ENCODE measurements at regions not wholly inside any gene's neighbourhood (a gene's known extent, or its start where the extent isn't known, plus 50 kb on each side); places are given as distances from the start of the nearest gene placed in this dataset.

DNA sequence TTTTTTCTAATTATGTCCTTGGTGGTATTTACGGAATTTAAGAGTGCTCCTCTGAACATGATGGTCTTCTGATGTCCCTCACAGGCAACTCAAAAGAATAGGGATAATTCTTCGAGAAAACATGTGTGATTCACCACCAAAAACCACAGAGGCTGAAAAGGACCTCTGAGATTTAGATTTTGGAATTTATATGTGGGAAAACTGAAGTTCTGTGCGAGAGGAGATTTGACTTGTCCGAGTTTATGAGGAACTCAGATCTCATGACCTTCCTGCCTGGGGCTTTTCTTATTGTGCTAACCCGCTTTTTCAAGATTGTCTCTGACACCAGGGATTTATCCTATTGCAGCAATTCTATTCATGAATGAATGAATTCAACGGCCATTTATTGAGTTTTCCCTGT is 142.4 kb downstream of the FAM43A start:
- Histone ChIP-seq H3K27me3 (ENCODE audit: insufficient read depth, insufficient read length) (no peaks in the 10 kb centered on the region), H3K9ac (ENCODE audit: insufficient read length, low read depth) (no peak overlapping the region), H3K4me1 (ENCODE audit: insufficient read depth, insufficient read length) (no peaks in the 10 kb centered on the region), H3K4me3 (ENCODE audit: insufficient read length, low read depth) (no peak overlapping the region), H3K9me3 (ENCODE audit: insufficient read depth, low read length) (peaks cover 6% of the 10 kb centered on the region; the same call in 1 of the 2 replicates), H3K36me3 (ENCODE audit: insufficient read depth, insufficient read length, low read length) (no peaks in the 10 kb centered on the region)
- TF ChIP-seq YY1 (IDR thresholded peaks at IDR 0.05; ENCODE audit: insufficient read depth, insufficient read length) (no peak), SUZ12 (IDR thresholded peaks at IDR 0.05; ENCODE audit: extremely low read depth, insufficient read depth, insufficient read length) (no peak), ZNF274 (IDR thresholded peaks at IDR 0.05; ENCODE audit: low read depth, low read length) (no peak)
- no peak for DNase-seq (ENCODE audit: low read depth, low spot score)

DNA sequence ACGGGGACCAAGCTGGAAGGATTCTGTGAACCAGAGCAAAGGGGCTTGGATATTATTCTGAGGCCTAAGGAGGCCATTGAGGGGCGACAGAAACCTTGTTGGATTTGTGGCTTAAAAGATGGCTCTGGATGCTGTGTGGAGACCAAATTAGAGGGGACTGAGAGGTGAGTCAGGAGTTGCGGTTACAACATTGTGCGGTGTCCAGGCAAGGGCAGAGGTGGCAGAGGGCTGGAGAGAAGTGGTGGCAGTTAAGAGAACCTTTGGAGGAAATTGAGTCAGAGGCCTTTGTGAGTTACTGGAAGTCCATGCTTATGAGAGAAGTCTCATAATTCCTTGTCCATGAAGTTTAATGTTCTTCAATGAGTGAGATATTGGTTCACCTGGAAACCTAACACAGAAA is 143.2 kb downstream of the FAM43A start:
- Histone ChIP-seq H3K36me3 (ENCODE audit: insufficient read depth, insufficient read length, low read length) (no peaks in the 10 kb centered on the region), H3K27me3 (ENCODE audit: insufficient read depth, insufficient read length) (no peaks in the 10 kb centered on the region), H3K4me1 (ENCODE audit: insufficient read depth, insufficient read length) (no peaks in the 10 kb centered on the region), H3K9ac (ENCODE audit: insufficient read length, low read depth) (no peak overlapping the region), H3K4me3 (ENCODE audit: insufficient read length, low read depth) (no peak overlapping the region), H3K9me3 (ENCODE audit: insufficient read depth, low read length) (peaks cover 6% of the 10 kb centered on the region; the same call in 1 of the 2 replicates)
- TF ChIP-seq ZNF274 (IDR thresholded peaks at IDR 0.05; ENCODE audit: low read depth, low read length) (no peak), YY1 (IDR thresholded peaks at IDR 0.05; ENCODE audit: insufficient read depth, insufficient read length) (no peak), SUZ12 (IDR thresholded peaks at IDR 0.05; ENCODE audit: extremely low read depth, insufficient read depth, insufficient read length) (no peak)
- no peak for DNase-seq (ENCODE audit: low read depth, low spot score)

DNA sequence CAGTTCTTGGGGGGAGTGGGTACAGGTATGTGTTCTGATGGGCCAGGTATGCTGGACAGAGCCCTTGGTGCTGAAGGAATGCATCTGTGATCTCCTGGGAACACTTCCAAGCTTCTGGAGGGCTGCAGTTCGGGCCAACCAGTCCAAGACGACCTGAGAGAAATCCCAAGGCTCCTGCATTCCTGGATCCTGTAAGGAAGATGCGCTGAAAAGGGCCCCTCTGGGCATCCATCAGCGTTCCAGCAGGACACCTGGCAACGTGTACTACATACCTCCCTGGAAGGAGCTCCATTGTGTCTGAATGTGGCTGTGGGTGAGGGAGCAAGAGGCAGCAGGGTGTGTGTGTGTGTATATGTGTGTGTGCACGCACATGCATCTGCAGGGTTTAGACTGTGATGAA is 144.7 kb downstream of the FAM43A start:
- H3K9ac ChIP-seq (ENCODE audit: insufficient read length, low read depth), result no peak overlapping the region
- TF ChIP-seq SUZ12 (IDR thresholded peaks at IDR 0.05; ENCODE audit: extremely low read depth, insufficient read depth, insufficient read length), result no peak
- TF ChIP-seq YY1 (IDR thresholded peaks at IDR 0.05; ENCODE audit: insufficient read depth, insufficient read length), result no peak
- no peak for TF ChIP-seq ZNF274 (IDR thresholded peaks at IDR 0.05; ENCODE audit: low read depth, low read length)
- H3K4me1 ChIP-seq (ENCODE audit: insufficient read depth, insufficient read length), result no peaks in the 10 kb centered on the region

DNA sequence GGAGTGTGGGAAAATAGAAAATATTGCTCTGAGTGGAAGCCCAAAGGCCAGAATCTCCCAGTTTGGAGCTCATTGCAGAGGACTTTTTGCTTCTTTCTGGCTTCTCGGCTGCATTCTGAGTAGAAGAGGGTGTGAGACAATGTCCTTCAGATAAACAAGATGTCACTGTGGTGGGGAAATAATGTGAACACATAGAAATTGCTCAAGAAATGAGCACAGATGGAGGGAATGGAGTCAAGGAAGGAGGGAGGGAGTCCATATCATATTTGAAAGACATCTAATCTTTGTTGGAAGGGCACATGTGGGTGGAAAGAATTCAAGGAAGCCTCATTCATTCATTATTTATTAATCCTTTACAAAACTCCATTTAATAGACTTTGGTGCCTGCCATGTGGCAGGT is 145.3 kb downstream of the FAM43A start:
- no peak for TF ChIP-seq SUZ12 (IDR thresholded peaks at IDR 0.05; ENCODE audit: extremely low read depth, insufficient read depth, insufficient read length)
- TF ChIP-seq YY1 (IDR thresholded peaks at IDR 0.05; ENCODE audit: insufficient read depth, insufficient read length), result no peak
- no peak for TF ChIP-seq ZNF274 (IDR thresholded peaks at IDR 0.05; ENCODE audit: low read depth, low read length)
- no peak for DNase-seq (ENCODE audit: low read depth, low spot score)
- H3K9ac ChIP-seq (ENCODE audit: insufficient read length, low read depth), result no peak overlapping the region
- H3K9me3 ChIP-seq (ENCODE audit: insufficient read depth, low read length), result peaks cover 6% of the 10 kb centered on the region; the same call in 1 of the 2 replicates
- no peak overlapping the region for H3K4me3 ChIP-seq (ENCODE audit: insufficient read length, low read depth)
- H3K36me3 ChIP-seq (ENCODE audit: insufficient read depth, insufficient read length, low read length), result no peaks in the 10 kb centered on the region
- H3K27me3 ChIP-seq (ENCODE audit: insufficient read depth, insufficient read length), result no peaks in the 10 kb centered on the region
- peaks cover under 1% of the 10 kb centered on the region for H3K4me1 ChIP-seq (ENCODE audit: insufficient read depth, insufficient read length)

More for the DNA sequence above, 144.7 kb downstream of the FAM43A start:
- Histone ChIP-seq H3K9me3 (ENCODE audit: insufficient read depth, low read length) (peaks cover 6% of the 10 kb centered on the region; the same call in 1 of the 2 replicates), H3K27me3 (ENCODE audit: insufficient read depth, insufficient read length) (no peaks in the 10 kb centered on the region), H3K4me3 (ENCODE audit: insufficient read length, low read depth) (no peak overlapping the region), H3K36me3 (ENCODE audit: insufficient read depth, insufficient read length, low read length) (no peaks in the 10 kb centered on the region)
- no peak for DNase-seq (ENCODE audit: low read depth, low spot score)

DNA sequence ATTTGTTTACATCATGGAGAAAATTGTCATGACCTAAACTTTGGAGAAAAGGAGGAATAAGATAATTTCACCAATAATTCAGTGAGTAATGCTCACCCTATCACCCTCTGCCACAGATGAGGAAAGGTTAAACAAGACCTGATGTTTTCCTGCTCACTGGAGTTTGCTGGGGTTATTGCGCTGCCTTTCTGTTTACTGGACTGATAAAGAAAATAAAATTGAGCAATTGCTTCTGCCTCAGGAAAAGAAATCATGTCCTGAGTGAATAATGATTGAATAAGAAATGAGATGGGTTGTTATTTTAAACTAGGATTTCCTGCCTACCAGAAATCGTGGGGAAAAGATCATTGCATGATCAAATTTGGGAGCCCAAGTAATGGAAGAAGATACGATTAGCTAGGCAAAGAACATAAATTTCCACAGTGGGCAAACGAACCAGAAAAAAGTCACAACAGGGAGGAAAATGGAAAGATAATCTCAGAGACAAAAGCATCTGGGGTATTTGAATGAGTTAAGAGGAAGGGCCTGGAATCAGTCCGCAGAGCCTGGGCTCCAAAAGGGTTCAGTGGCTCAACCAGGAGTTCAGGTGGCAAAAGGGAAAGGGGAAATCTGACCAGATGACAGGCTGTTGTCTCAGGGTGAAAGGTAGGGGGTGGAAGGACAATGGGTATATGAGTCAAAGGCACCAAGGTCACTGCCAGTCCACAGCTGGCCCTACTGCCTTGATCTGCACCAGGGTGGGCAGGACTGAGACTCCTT is 146.8 kb downstream of the FAM43A start:
- no peak overlapping the region for H3K9ac ChIP-seq (ENCODE audit: insufficient read length, low read depth)
- no peak for TF ChIP-seq ZNF274 (IDR thresholded peaks at IDR 0.05; ENCODE audit: low read depth, low read length)
- no peak for TF ChIP-seq YY1 (IDR thresholded peaks at IDR 0.05; ENCODE audit: insufficient read depth, insufficient read length)
- no peak for TF ChIP-seq SUZ12 (IDR thresholded peaks at IDR 0.05; ENCODE audit: extremely low read depth, insufficient read depth, insufficient read length)
- H3K36me3 ChIP-seq (ENCODE audit: insufficient read depth, insufficient read length, low read length), result no peaks in the 10 kb centered on the region
- DNase-seq (ENCODE audit: low read depth, low spot score), result no peak
- H3K9me3 ChIP-seq (ENCODE audit: insufficient read depth, low read length), result peaks cover 6% of the 10 kb centered on the region; the same call in 1 of the 2 replicates
- H3K27me3 ChIP-seq (ENCODE audit: insufficient read depth, insufficient read length), result no peaks in the 10 kb centered on the region
- peaks cover 5% of the 10 kb centered on the region for H3K4me1 ChIP-seq (ENCODE audit: insufficient read depth, insufficient read length)
- no peak overlapping the region for H3K4me3 ChIP-seq (ENCODE audit: insufficient read length, low read depth)

DNA sequence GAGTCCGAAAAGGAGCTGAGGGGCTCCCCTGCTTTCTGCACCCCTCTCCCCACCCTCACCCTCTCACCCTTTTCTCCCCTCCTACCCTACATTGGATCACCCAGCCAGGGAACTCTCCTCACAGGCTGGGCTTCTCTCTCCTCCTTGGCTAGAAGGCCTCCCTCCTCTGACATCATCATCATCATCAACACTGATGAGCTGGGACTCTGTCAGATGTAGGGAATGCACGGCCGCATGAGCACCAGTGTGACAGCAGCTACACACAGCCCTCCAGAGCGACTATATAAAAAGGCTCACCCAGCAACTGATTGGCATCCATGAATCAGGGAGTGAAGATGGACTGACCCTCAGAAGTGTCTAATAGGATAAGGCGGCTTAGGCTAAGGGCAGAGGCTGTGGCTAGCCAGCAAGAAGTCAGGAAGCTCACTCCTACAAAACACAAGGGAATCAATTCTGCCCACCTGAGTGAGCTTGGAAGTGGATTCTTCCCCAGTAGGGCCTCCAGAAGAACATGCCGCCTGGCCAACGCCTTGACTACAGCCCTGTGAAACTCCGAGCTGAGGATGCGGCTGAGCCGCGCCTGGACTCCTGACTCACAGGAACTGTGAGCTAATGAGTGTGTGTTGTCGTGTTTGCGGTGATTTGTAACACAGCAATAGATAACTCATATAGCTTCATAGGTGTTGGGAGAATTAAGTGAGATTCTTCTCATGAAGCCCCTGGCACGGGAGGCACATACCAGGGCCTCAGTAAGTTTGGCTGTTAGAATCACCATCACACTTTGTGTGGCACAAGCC is 147.6 kb downstream of the FAM43A start:
- DNase-seq (ENCODE audit: low read depth, low spot score), result no peak
- TF ChIP-seq YY1 (IDR thresholded peaks at IDR 0.05; ENCODE audit: insufficient read depth, insufficient read length) (no peak), ZNF274 (IDR thresholded peaks at IDR 0.05; ENCODE audit: low read depth, low read length) (no peak), SUZ12 (IDR thresholded peaks at IDR 0.05; ENCODE audit: extremely low read depth, insufficient read depth, insufficient read length) (no peak)
- no peak overlapping the region for H3K9ac ChIP-seq (ENCODE audit: insufficient read length, low read depth)
- no peaks in the 10 kb centered on the region for H3K27me3 ChIP-seq (ENCODE audit: insufficient read depth, insufficient read length)
- no peaks in the 10 kb centered on the region for H3K36me3 ChIP-seq (ENCODE audit: insufficient read depth, insufficient read length, low read length)
- peaks cover 9% of the 10 kb centered on the region for H3K4me1 ChIP-seq (ENCODE audit: insufficient read depth, insufficient read length)
- H3K4me3 ChIP-seq (ENCODE audit: insufficient read length, low read depth), result no peak overlapping the region
- H3K9me3 ChIP-seq (ENCODE audit: insufficient read depth, low read length), result peaks cover 6% of the 10 kb centered on the region; the same call in 1 of the 2 replicates

DNA sequence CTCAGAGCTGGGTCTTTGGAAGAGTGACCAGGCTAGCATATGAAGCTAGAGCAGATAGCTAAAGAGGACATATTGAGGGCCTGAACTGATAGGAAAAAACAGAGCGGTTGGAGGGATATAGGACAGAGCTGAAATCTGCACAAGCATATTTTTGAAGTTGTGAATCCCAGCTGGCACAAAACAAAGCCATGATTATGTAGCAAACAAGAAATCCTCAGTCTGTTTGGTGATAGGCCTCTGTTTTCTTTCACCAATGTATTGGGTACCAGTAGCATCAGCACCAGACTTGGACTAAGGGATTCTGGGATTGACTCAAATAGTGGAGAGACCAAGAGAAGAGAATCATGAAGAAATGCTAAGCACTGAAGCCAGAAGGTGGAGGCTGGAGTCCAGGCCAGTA is 151.0 kb downstream of the FAM43A start:
- Histone ChIP-seq H3K4me1 (ENCODE audit: insufficient read depth, insufficient read length) (peaks cover 9% of the 10 kb centered on the region), H3K9ac (ENCODE audit: insufficient read length, low read depth) (no peak overlapping the region)

More for the DNA sequence above, 151.0 kb downstream of the FAM43A start:
- TF ChIP-seq SUZ12 (IDR thresholded peaks at IDR 0.05; ENCODE audit: extremely low read depth, insufficient read depth, insufficient read length), result no peak
- TF ChIP-seq YY1 (IDR thresholded peaks at IDR 0.05; ENCODE audit: insufficient read depth, insufficient read length), result no peak
- no peak for TF ChIP-seq ZNF274 (IDR thresholded peaks at IDR 0.05; ENCODE audit: low read depth, low read length)
- Histone ChIP-seq H3K9me3 (ENCODE audit: insufficient read depth, low read length) (peaks cover 7% of the 10 kb centered on the region), H3K36me3 (ENCODE audit: insufficient read depth, insufficient read length, low read length) (no peaks in the 10 kb centered on the region), H3K4me3 (ENCODE audit: insufficient read length, low read depth) (no peak overlapping the region), H3K27me3 (ENCODE audit: insufficient read depth, insufficient read length) (no peaks in the 10 kb centered on the region)
- DNase-seq (ENCODE audit: low read depth, low spot score), result no peak

Data from NT2/D1 (cell line).